Activated naive CD4-positive, alpha-beta T cell treated with anti-CD3 and anti-CD28 coated beads, Interleukin-2, amount 50 U/mL, for 72 hours (primary cell): ENCODE measurements at regions not wholly inside any gene's neighbourhood (a gene's known extent, or its start where the extent isn't known, plus 50 kb on each side); places are given as distances from the start of the nearest gene placed in this dataset.

ENCODE experiments used
- ATAC-seq, 2 donors: fragments of 150-1000 bp; cut with Tn5 transposase; 2 replicates each; pipeline ENCODE4 v1.10.0; 2021; ENCODE audit warnings: mild to moderate bottlenecking in 2 of 2, moderate library complexity in 2 of 2
- DNase-seq, 2 donors: peaks; one replicate each; pipeline ENCODE4 v3.0.0; 2021 to 2022; ENCODE audit warnings: low spot score in 2 of 2
- H3K27ac Mint-ChIP-seq, 2 donors: one replicate each; pipeline ENCODE4 v1.8.0; 2022; ENCODE audit warnings: mild to moderate bottlenecking in 2 of 2, mixed read lengths in 2 of 2
- H3K36me3 Mint-ChIP-seq, 2 donors: one replicate each; pipeline ENCODE4 v1.8.0; 2022; ENCODE audit warnings: mixed read lengths in 2 of 2
- H3K9me3 Mint-ChIP-seq, 2 donors: one replicate each; pipeline ENCODE4 v1.8.0; 2022; ENCODE audit warnings: mixed read lengths in 2 of 2

- peaks cover 0 to 6% of the 10 kb centered on the region in 2 donors for H3K9me3 Mint-ChIP-seq
- peaks cover 8 to 12% of the 10 kb centered on the region in 2 donors for H3K36me3 Mint-ChIP-seq
- ATAC-seq: no peak
- DNase-seq: no peak
- H3K27ac Mint-ChIP-seq: no peak overlapping the region
These were observed 97.2 kb upstream of the CDK1 start for GRCh38 chr10:60681103-60681502.

- ATAC-seq (no peak), DNase-seq (no peak)
- H3K9me3 Mint-ChIP-seq: peaks cover 2 to 6% of the 10 kb centered on the region in 2 donors
- peaks cover 8 to 11% of the 10 kb centered on the region in 2 donors for H3K36me3 Mint-ChIP-seq
- no peak overlapping the region for H3K27ac Mint-ChIP-seq
These were observed 98.8 kb upstream of the CDK1 start for GRCh38 chr10:60679388-60679990.

GRCh38 chr10:60678978-60679377 lies 99.3 kb upstream of the CDK1 start:
- Mint-ChIP-seq H3K36me3 (peaks cover 8 to 15% of the 10 kb centered on the region in 2 donors), H3K27ac (no peak overlapping the region), H3K9me3 (peaks cover 6 to 7% of the 10 kb centered on the region in 2 donors)
- DNase-seq (no peak), ATAC-seq (no peak)

DNA sequence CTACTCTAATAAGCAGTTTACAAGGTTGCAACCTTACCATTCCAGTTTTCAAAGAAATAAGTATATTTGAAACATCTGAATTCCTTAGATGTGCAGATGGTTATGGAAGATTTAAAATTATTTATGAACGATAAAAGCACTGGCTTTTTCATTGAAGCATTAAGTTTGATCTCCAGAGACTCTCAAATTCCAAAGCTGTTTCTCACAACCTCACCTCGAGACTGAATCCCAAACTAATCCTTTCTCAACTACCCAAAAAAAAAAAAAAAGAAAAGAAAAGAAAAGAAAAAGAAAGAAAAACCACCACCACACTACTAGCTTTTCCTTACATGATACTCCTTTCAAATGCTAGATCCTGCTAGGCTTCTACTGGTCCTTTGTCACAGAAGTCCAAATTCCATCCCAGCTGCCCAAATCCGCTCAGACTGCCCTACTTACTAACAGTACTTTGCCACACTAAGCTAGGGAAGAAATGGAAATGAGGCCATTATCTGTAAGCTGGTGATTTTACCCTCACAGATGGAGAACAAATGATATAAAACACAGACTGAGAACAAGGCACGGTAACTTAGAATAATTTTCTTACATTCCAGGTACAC lies 100.6 kb upstream of the CDK1 start:
- Mint-ChIP-seq H3K27ac (no peak overlapping the region), H3K9me3 (peaks cover 10 to 11% of the 10 kb centered on the region in 2 donors), H3K36me3 (peaks cover 8 to 21% of the 10 kb centered on the region in 2 donors)
- DNase-seq (no peak), ATAC-seq (no peak)

- peaks cover 8 to 17% of the 10 kb centered on the region in 2 donors for H3K9me3 Mint-ChIP-seq
- H3K36me3 Mint-ChIP-seq: peaks cover 6 to 22% of the 10 kb centered on the region in 2 donors
- H3K27ac Mint-ChIP-seq: no peak overlapping the region
- no peak for DNase-seq
- ATAC-seq: no peak
These were observed 103.0 kb upstream of the CDK1 start for GRCh38 chr10:60675236-60675635.

DNA sequence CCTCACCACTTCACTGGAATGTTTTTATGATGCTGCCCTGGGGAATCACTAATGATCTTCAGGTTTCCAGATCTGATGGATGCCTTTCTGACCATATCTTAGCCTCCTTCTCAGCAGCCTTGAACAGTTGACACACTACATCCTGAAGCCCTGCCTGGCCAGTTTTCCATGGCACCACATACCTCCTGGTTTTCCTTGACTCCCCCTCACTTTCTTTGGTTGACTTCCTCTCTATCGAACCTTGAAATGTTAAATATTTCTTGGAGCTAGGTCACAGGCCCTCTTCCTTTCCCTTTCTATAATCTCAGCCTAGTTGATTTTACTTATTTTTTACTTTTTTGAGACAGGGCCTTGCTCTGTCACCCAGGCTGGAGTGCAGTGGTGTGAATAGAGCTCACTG lies 108.8 kb upstream of the CDK1 start:
- peaks cover 8 to 14% of the 10 kb centered on the region in 2 donors for H3K9me3 Mint-ChIP-seq
- peaks cover 6 to 18% of the 10 kb centered on the region in 2 donors for H3K36me3 Mint-ChIP-seq
- DNase-seq (no peak), ATAC-seq (no peak)
- H3K27ac Mint-ChIP-seq: no peak overlapping the region

DNA sequence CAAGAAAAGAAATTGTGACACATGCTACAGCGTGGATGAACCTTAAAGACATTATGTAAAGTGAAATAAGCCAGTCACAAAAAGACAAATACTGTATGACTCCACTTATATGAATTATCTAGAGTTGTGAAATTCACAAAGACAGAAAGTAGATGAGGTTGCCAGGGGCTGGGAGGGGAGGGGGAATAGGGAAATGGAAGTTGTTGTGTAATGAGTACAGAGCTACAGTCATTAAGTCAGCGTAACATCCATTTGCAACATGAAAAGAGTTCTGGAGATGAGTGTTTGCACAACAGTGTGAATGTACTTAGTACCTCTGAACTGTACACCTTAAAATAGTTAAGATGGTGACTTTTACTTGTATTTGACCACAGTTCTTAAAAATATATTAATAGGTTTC lies 112.1 kb upstream of the CDK1 start:
- DNase-seq (no peak), ATAC-seq (peak; percentile 72 to 85)
- peaks cover 2 to 3% of the 10 kb centered on the region in 2 donors for H3K9me3 Mint-ChIP-seq
- peaks cover 0 to 3% of the 10 kb centered on the region in 2 donors for H3K36me3 Mint-ChIP-seq
- no peak overlapping the region for H3K27ac Mint-ChIP-seq

GRCh38 chr10:60664859-60665258 lies 113.4 kb upstream of the CDK1 start:
- H3K36me3 Mint-ChIP-seq: peaks cover 0 to 6% of the 10 kb centered on the region in 2 donors
- ATAC-seq (no peak), DNase-seq (no peak)
- no peak overlapping the region for H3K27ac Mint-ChIP-seq
- peaks cover 0 to 3% of the 10 kb centered on the region in 2 donors for H3K9me3 Mint-ChIP-seq

- Mint-ChIP-seq H3K9me3 (peaks cover 0 to 3% of the 10 kb centered on the region in 2 donors), H3K27ac (peak overlapping the region; percentile 18 to 41), H3K36me3 (peaks cover 0 to 6% of the 10 kb centered on the region in 2 donors)
- ATAC-seq (no peak), DNase-seq (no peak)
These were observed 114.4 kb upstream of the CDK1 start for GRCh38 chr10:60663850-60664249.

- Mint-ChIP-seq H3K9me3 (peaks cover 0 to 3% of the 10 kb centered on the region in 2 donors), H3K27ac (no peak overlapping the region), H3K36me3 (peaks cover 0 to 6% of the 10 kb centered on the region in 2 donors)
- DNase-seq (no peak), ATAC-seq (peak; percentile 75 to 91)
These were observed 115.2 kb upstream of the CDK1 start for GRCh38 chr10:60662917-60663614.

- DNase-seq (no peak), ATAC-seq (no peak)
- H3K36me3 Mint-ChIP-seq: peaks cover 4 to 9% of the 10 kb centered on the region in 2 donors
- H3K9me3 Mint-ChIP-seq: peaks cover 0 to 3% of the 10 kb centered on the region in 2 donors
- H3K27ac Mint-ChIP-seq: peak overlapping the region in 1 of 2 donors; percentile 63
These were observed 116.6 kb upstream of the CDK1 start for GRCh38 chr10:60661637-60662036.

GRCh38 chr10:60660625-60661024 lies 117.7 kb upstream of the CDK1 start:
- peak overlapping the region; percentile 1 to 63 for H3K27ac Mint-ChIP-seq
- H3K9me3 Mint-ChIP-seq: peaks cover 0 to 3% of the 10 kb centered on the region in 2 donors
- H3K36me3 Mint-ChIP-seq: peaks cover 5 to 10% of the 10 kb centered on the region in 2 donors
- ATAC-seq (peak; percentile 50 to 59), DNase-seq (no peak)

- ATAC-seq (peak in 1 of 2 donors; percentile 59), DNase-seq (no peak)
- H3K9me3 Mint-ChIP-seq: no peaks in the 10 kb centered on the region
- H3K36me3 Mint-ChIP-seq: peaks cover 4 to 11% of the 10 kb centered on the region in 2 donors
- H3K27ac Mint-ChIP-seq: no peak overlapping the region
These were observed 123.3 kb upstream of the CDK1 start for GRCh38 chr10:60654813-60655464.

DNA sequence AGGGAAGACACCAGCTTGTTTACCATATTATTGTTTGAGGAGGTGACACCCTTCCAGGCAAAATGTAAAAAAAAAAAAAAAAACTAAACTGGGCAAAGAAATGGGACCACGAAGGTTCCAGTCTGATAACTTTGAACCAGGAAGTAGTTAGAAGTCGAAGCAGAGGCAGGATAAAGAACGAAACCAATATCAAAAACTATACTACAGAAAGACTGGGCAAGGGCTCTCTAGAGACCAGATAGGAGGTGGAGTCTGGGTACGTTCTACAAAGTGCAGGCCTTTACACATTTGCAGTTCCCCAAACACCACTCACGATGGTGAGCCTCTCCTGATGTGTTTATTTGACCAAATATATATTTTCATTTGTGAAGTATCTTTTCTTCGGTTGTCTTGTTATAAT lies 125.7 kb upstream of the CDK1 start:
- Mint-ChIP-seq H3K9me3 (no peaks in the 10 kb centered on the region), H3K36me3 (peaks cover 4 to 11% of the 10 kb centered on the region in 2 donors), H3K27ac (peak overlapping the region in 1 of 2 donors; percentile 84)
- DNase-seq (no peak), ATAC-seq (peak in 1 of 2 donors; percentile 43)

DNA sequence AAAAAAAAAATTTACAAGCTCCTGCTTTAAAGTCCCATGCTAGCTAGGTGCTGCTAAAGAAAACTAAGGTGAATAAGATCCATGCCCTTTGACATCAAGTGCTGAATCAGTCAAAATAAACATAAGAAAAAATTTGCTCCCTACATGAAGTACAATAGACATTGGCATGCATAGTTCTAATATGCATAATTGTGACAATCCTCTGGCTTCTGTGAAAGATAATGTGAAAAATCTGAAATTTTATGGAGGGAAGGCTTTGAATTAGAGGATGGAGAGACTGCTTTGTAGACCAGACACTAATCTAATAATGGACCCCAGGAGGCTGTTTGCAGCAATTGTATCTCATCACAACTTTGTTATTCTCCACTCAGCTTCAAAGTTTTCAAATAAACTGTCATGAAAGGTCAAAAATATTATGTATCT lies 127.9 kb upstream of the CDK1 start:
- ATAC-seq (no peak), DNase-seq (no peak)
- Mint-ChIP-seq H3K27ac (no peak overlapping the region), H3K9me3 (no peaks in the 10 kb centered on the region), H3K36me3 (peaks cover 0 to 6% of the 10 kb centered on the region in 2 donors)

DNA sequence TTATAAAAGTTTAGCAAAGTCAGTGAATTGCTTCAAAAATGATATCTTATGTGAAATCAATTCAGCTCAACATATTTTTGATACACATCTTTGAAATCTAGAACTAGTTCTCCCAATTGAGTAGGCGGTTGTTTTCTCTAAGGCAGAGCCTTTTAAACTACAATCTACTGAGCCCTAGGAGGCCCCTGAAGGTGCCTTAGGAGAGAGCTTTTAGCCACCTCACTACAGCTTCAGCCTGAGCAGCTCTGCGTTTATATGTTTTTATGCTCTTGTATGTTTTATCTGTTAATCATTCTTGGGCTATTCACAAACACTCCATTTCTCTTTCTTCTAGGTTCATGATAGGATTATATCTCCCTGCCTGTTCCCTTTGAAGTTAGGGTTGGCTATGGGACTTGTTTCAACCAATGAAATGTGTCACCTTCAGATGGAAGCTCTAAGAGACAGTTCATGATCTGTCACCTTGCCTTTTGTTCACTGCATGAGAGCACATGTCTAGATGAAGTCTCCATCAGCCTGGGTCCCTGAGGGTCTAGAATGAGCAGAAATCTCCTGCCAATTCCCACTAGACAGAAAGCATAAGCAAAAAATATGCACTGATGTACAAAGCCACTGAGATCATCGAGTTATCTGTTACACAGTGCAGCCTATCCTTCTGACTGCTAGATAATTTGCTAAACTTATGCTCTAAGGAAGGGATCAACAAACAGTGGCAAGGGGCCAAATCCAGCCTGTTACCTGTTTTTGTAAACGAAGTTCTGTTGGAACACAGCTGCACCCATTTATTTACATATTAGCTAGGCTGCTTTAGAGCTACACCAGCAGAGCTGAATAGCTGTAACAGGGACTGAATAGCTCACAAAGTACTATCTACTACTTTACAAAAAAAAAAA lies 128.5 kb upstream of the CDK1 start:
- no peak for DNase-seq
- Mint-ChIP-seq H3K9me3 (no peaks in the 10 kb centered on the region), H3K27ac (no peak overlapping the region), H3K36me3 (peaks cover 0 to 6% of the 10 kb centered on the region in 2 donors)
- ATAC-seq: peak; percentile 22 to 57
